Testis (tissue), 2 donors: ENCODE measurements at regions not wholly inside any gene's neighbourhood (a gene's known extent, or its start where the extent isn't known, plus 50 kb on each side); places are given as distances from the start of the nearest gene placed in this dataset.

Experiments used
- DNase-seq: peaks from one replicate; pipeline ENCODE4 v3.0.0-alpha.2; 2019
- H3K27ac ChIP-seq, 2 donors: fragments of 200-600 bp; sonication (generic); one replicate each; pipeline ENCODE4 v1.5.1; 2019
- H3K27me3 ChIP-seq: fragments of 200-600 bp; sonication (generic); one replicate; pipeline ENCODE4 v1.5.1; 2019
- H3K36me3 ChIP-seq: fragments of 200-600 bp; sonication (generic); one replicate; pipeline ENCODE4 v1.5.1; 2017; ENCODE audit warnings: low read depth; ENCODE audit errors: missing control alignments
- H3K4me1 ChIP-seq: fragments of 200-600 bp; sonication (generic); one replicate; pipeline ENCODE4 v1.5.1; 2019
- H3K4me3 ChIP-seq, 2 donors: fragments of 200-600 bp; sonication (generic); one replicate each; pipeline ENCODE4 v1.5.1; 2017 to 2019
- H3K9me3 ChIP-seq: fragments of 200-600 bp; sonication (generic); one replicate; pipeline ENCODE4 v1.5.1; 2017
- POLR2A ChIP-seq: fragments of 450-650 bp; IDR thresholded peaks from one replicate; pipeline ENCODE4 v1.6.1; 2017; ENCODE audit warnings: antibody characterized with exemption, mild to moderate bottlenecking, moderate library complexity
- WGBS, 2 donors: methylation state at CpG; one replicate each; pipeline ENCODE4 v1.1.5; 2018; 5-methylcytosine and 5-hydroxymethylcytosine counted together
- intact Hi-C: fragments of 100-400 bp; cut with DNase I; formaldehyde crosslinking; loops from one replicate; pipeline ENCODE4 v1.15.1; 2023; ENCODE audit warnings: low total_unique reads
- TF ChIP-seq, protein P1 (sequence below), 3 experiments: fragments of 450-650 bp in 2 of 3; fragments of 200-600 bp in 1 of 3; sonication (generic) in 1 of 3; IDR thresholded peaks; one replicate each; pipeline ENCODE4 v1.5.1; 2016 to 2019; ENCODE audit warnings: antibody characterized with exemption in 3 of 3, mild to moderate bottlenecking in 2 of 3, moderate library complexity in 1 of 3

DNA sequence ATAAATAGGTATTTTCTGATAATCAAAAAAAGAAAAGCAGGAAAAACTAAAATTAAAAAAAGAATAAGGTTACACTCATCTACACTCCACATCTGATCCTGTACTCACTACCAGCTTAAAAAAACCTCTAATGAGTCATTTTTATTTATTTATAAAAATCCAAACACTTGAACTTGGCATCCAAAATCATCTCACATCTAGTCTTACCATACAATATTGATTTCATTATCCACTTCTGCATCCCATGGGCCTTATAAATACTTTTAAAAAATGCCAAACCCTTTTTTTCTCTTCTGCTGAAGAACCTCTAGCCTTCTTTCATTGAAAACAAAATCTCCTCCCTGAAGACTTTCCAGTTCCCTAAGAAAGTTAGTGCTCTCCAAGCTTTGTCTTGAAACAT lies 109.7 kb downstream of the TMTC3 start:
- no peaks in the 10 kb centered on the region for H3K36me3 ChIP-seq
- no peaks in the 10 kb centered on the region for H3K9me3 ChIP-seq
- no peak for DNase-seq
- TF ChIP-seq, protein P1, sequence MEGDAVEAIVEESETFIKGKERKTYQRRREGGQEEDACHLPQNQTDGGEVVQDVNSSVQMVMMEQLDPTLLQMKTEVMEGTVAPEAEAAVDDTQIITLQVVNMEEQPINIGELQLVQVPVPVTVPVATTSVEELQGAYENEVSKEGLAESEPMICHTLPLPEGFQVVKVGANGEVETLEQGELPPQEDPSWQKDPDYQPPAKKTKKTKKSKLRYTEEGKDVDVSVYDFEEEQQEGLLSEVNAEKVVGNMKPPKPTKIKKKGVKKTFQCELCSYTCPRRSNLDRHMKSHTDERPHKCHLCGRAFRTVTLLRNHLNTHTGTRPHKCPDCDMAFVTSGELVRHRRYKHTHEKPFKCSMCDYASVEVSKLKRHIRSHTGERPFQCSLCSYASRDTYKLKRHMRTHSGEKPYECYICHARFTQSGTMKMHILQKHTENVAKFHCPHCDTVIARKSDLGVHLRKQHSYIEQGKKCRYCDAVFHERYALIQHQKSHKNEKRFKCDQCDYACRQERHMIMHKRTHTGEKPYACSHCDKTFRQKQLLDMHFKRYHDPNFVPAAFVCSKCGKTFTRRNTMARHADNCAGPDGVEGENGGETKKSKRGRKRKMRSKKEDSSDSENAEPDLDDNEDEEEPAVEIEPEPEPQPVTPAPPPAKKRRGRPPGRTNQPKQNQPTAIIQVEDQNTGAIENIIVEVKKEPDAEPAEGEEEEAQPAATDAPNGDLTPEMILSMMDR (IDR thresholded peaks at IDR 0.05): no peak
- TF ChIP-seq POLR2A: no peak
- no peak overlapping the region for H3K27ac ChIP-seq
- H3K4me3 ChIP-seq: no peak overlapping the region
- H3K4me1 ChIP-seq: no peaks in the 10 kb centered on the region
- intact Hi-C loops: no loop called here
- H3K27me3 ChIP-seq: no peaks in the 10 kb centered on the region

DNA sequence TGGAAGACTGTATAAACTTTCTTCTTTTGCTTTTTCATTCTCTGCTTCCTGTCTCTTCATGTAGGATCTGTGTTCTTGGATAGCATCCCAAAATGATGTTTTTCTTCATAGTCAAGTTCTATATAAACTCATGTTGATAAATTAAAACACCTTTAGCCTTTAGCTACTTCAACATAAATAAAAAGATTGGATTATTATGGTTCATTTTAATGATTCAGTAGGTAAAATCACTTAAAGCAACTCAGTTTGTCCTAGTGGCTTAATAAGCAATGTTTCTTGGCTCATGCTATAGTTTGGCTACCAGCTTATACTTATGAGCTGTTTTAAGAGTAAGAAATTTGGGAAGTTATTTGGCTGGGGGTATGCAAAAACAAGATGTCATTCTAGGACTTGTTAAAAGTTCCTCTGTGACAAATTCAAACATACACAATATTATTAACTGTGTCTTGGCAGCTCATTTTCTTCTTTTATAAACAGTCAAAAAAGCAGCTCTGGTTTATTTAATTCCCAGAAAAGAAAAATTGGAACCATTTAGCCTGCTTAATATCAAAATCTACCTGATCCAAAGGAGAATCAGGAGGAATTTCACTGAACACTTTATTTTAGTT lies 111.4 kb downstream of the TMTC3 start:
- no peaks in the 10 kb centered on the region for H3K27me3 ChIP-seq
- intact Hi-C loops: no loop called here
- no peaks in the 10 kb centered on the region for H3K9me3 ChIP-seq
- no peaks in the 10 kb centered on the region for H3K36me3 ChIP-seq
- no peak overlapping the region for H3K27ac ChIP-seq
- no peak for DNase-seq
- no peak overlapping the region for H3K4me3 ChIP-seq
- TF ChIP-seq, protein P1 (IDR thresholded peaks at IDR 0.05): no peak
- TF ChIP-seq POLR2A: no peak
- H3K4me1 ChIP-seq: no peaks in the 10 kb centered on the region

GRCh38 chr12:88255224-88255623 lies 113.1 kb downstream of the TMTC3 start:
- DNase-seq: no peak
- H3K27ac ChIP-seq: no peak overlapping the region
- H3K4me3 ChIP-seq: no peak overlapping the region
- TF ChIP-seq POLR2A: no peak
- TF ChIP-seq, protein P1 (IDR thresholded peaks at IDR 0.05): no peak
- no peaks in the 10 kb centered on the region for H3K27me3 ChIP-seq
- WGBS, 2 donors: 88 to 89% methylated on average over 2 of the region's 2 CpGs
- no peaks in the 10 kb centered on the region for H3K9me3 ChIP-seq
- H3K4me1 ChIP-seq: no peaks in the 10 kb centered on the region
- intact Hi-C loops: no loop called here
- H3K36me3 ChIP-seq: no peaks in the 10 kb centered on the region

GRCh38 chr12:88255847-88256246 lies 113.7 kb downstream of the TMTC3 start:
- TF ChIP-seq, protein P1 (IDR thresholded peaks at IDR 0.05): no peak
- TF ChIP-seq POLR2A: no peak
- Histone ChIP-seq H3K27ac (no peak overlapping the region), H3K9me3 (no peaks in the 10 kb centered on the region), H3K27me3 (no peaks in the 10 kb centered on the region), H3K4me1 (no peaks in the 10 kb centered on the region), H3K36me3 (no peaks in the 10 kb centered on the region), H3K4me3 (no peak overlapping the region)
- no peak for DNase-seq
- intact Hi-C loops: no loop called here

- Histone ChIP-seq H3K36me3 (no peaks in the 10 kb centered on the region), H3K4me3 (no peak overlapping the region), H3K4me1 (no peaks in the 10 kb centered on the region), H3K9me3 (no peaks in the 10 kb centered on the region), H3K27me3 (no peaks in the 10 kb centered on the region), H3K27ac (no peak overlapping the region)
- DNase-seq: no peak
- TF ChIP-seq, protein P1 (IDR thresholded peaks at IDR 0.05): no peak
- no peak for TF ChIP-seq POLR2A
- intact Hi-C loops: no loop called here
- WGBS, 2 donors: 98% methylated on average over 2 of the region's 2 CpGs
These were observed 116.3 kb downstream of the TMTC3 start for GRCh38 chr12:88258396-88258795.
